NB4 (cell line): ENCODE measurements at regions not wholly inside any gene's neighbourhood (a gene's known extent, or its start where the extent isn't known, plus 50 kb on each side); places are given as distances from the start of the nearest gene placed in this dataset.

Source experiments
- CTCF ChIP-seq: IDR thresholded peaks from one replicate; pipeline ENCODE4 v1.5.1; 2012; ENCODE audit warnings: low read depth, low read length
- POLR2A ChIP-seq: IDR thresholded peaks from 2 replicates; pipeline ENCODE4 v1.6.1; 2011; ENCODE audit warnings: mild to moderate bottlenecking; ENCODE audit not compliant: insufficient read length; ENCODE audit errors: extremely low read depth

- no peak for TF ChIP-seq CTCF
- TF ChIP-seq POLR2A: no peak
Measured at GRCh38 chr13:88926890-88927502, 1255.8 kb downstream of the SLITRK5 start.
